Sigmoid colon (tissue), 6 donors: ENCODE measurements at regions not wholly inside any gene's neighbourhood (a gene's known extent, or its start where the extent isn't known, plus 50 kb on each side); places are given as distances from the start of the nearest gene placed in this dataset.
"Not testable (repeated sequence)": the region's sequence is repeated elsewhere in the genome, so short reads cannot be mapped to it uniquely, and the experiment has no call there.

Experiments used
- DNase-seq: peaks from one replicate; pipeline ENCODE4 v3.0.0-alpha.2; 2019
- H3K27ac ChIP-seq, 4 donors: fragments of 200-600 bp; sonication (generic); one replicate each; pipeline ENCODE4 v1.5.1; 2016 to 2019; ENCODE audit warnings: mild to moderate bottlenecking in 1 of 4
- H3K27me3 ChIP-seq, 3 donors: fragments of 200-600 bp; sonication (generic); one replicate each; pipeline ENCODE4 v1.5.1; 2019; ENCODE audit warnings: mild to moderate bottlenecking in 1 of 3
- H3K36me3 ChIP-seq, 4 donors: fragments of 200-600 bp; sonication (generic); one replicate each; pipeline ENCODE4 v1.5.1; 2016 to 2019
- H3K4me1 ChIP-seq, 4 donors: fragments of 200-600 bp; sonication (generic); one replicate each; pipeline ENCODE4 v1.5.1; 2017 to 2019
- H3K4me3 ChIP-seq, 4 donors: fragments of 200-600 bp; sonication (generic); one replicate each; pipeline ENCODE4 v1.5.1; 2017 to 2019; ENCODE audit warnings: mild to moderate bottlenecking in 2 of 4, moderate library complexity in 1 of 4
- H3K9me3 ChIP-seq, 4 donors: fragments of 200-600 bp in 3 of 4; sonication (generic) in 3 of 4; one replicate each; pipeline versions ENCODE4 v1.5.1 to v1.6.1; 2013 to 2019
- EP300 ChIP-seq, 4 donors: sonication (generic); formaldehyde crosslinking; IDR thresholded peaks; one replicate each; pipeline ENCODE4 v1.6.1; 2017; ENCODE audit warnings: antibody characterized with exemption in 4 of 4
- POLR2A ChIP-seq, 2 donors: fragments of 450-650 bp; IDR thresholded peaks; one replicate each; pipeline ENCODE4 v1.6.1; 2016; ENCODE audit warnings: antibody characterized with exemption in 2 of 2, mild to moderate bottlenecking in 2 of 2, moderate library complexity in 2 of 2
- POLR2AphosphoS5 ChIP-seq, 4 donors: sonication (generic); formaldehyde crosslinking; IDR thresholded peaks; one replicate each; pipeline ENCODE4 v1.6.1; 2017; ENCODE audit warnings: antibody characterized with exemption in 4 of 4
- WGBS, 2 donors: extraction: QIAGEN DNeasy Blood & Tissue Kit; methylation state at CpG; one replicate each; pipeline ENCODE4 v1.1.7; 2013; 5-methylcytosine and 5-hydroxymethylcytosine counted together
- intact Hi-C: fragments of 100-400 bp; cut with DNase I; formaldehyde crosslinking; loops from one replicate; pipeline ENCODE4 v1.15.1; 2023
- TF ChIP-seq, protein P1 (sequence below), 4 experiments: fragments of 450-650 bp in 3 of 4; fragments of 200-600 bp in 1 of 4; IDR thresholded peaks; one replicate each; pipeline ENCODE4 v1.5.1; 2016 to 2019; ENCODE audit warnings: antibody characterized with exemption in 4 of 4, mild to moderate bottlenecking in 3 of 4, moderate library complexity in 2 of 4
- donor health status: healthy with polysubstance abuse.
- donor health status: healthy.

DNA sequence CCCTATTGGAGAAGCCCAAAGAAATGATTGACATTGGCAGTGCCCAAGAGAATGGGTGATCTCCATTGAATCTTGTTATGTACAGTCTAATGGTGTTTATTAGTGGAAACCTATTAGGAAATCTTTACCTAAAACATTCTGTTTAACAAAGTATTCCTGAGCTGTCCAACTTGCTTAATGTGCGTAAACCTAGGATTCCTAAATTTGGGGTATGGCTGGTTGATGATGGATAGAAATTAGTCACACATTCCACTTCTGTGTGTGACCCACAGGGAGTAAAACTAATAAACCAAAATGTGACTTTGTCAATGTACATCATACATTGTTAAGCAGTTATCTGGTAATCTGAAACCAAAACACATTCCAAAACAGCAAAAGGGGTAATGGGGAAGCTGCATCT, 761.3 kb downstream of the FSCB start:
- H3K4me3 ChIP-seq = no peak overlapping the region
- DNase-seq = no peak
- WGBS, 2 donors = 93 to 96% methylated on average over 1 of the region's 1 CpG
- H3K27me3 ChIP-seq = no peaks in the 10 kb centered on the region
- TF ChIP-seq, protein P1, sequence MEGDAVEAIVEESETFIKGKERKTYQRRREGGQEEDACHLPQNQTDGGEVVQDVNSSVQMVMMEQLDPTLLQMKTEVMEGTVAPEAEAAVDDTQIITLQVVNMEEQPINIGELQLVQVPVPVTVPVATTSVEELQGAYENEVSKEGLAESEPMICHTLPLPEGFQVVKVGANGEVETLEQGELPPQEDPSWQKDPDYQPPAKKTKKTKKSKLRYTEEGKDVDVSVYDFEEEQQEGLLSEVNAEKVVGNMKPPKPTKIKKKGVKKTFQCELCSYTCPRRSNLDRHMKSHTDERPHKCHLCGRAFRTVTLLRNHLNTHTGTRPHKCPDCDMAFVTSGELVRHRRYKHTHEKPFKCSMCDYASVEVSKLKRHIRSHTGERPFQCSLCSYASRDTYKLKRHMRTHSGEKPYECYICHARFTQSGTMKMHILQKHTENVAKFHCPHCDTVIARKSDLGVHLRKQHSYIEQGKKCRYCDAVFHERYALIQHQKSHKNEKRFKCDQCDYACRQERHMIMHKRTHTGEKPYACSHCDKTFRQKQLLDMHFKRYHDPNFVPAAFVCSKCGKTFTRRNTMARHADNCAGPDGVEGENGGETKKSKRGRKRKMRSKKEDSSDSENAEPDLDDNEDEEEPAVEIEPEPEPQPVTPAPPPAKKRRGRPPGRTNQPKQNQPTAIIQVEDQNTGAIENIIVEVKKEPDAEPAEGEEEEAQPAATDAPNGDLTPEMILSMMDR (IDR thresholded peaks at IDR 0.05) = no peak
- TF ChIP-seq POLR2AphosphoS5 (IDR thresholded peaks at IDR 0.05) (no peak), EP300 (IDR thresholded peaks at IDR 0.05) (no peak), POLR2A (IDR thresholded peaks at IDR 0.05) (no peak)
- intact Hi-C loops = no loop called here
- no peaks in the 10 kb centered on the region for H3K4me1 ChIP-seq
- H3K27ac ChIP-seq = no peak overlapping the region
- no peaks in the 10 kb centered on the region for H3K9me3 ChIP-seq
- no peaks in the 10 kb centered on the region for H3K36me3 ChIP-seq

DNA sequence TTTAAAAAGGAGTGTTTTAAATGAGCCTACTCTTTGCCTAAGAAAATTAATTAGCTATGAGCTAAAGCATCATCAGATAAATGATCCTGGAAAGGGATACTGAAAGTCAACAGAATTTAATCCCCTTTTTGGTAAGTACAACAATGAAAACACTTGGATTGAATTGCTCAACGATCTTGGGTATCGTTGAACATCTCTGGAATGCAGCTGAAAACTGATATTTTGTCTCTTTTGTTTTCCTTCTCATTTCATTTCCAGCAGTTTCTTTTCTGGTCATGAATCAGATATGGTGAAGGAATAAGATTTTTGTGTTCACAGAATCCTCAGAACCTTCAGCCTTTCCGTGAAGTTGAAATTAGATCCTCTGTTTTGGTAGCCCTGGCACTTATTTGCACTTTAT, 771.2 kb downstream of the FSCB start:
- Histone ChIP-seq H3K4me3 (no peak overlapping the region), H3K27ac (no peak overlapping the region), H3K9me3 (no peaks in the 10 kb centered on the region), H3K36me3 (no peaks in the 10 kb centered on the region), H3K4me1 (no peaks in the 10 kb centered on the region), H3K27me3 (no peaks in the 10 kb centered on the region)
- no peak for DNase-seq
- intact Hi-C loops = no loop called here
- WGBS, 2 donors = 72 to 80% methylated on average over 3 of the region's 3 CpGs
- TF ChIP-seq, protein P1 (IDR thresholded peaks at IDR 0.05) = no peak
- TF ChIP-seq POLR2A (IDR thresholded peaks at IDR 0.05) (no peak), POLR2AphosphoS5 (IDR thresholded peaks at IDR 0.05) (no peak), EP300 (IDR thresholded peaks at IDR 0.05) (no peak)

DNA sequence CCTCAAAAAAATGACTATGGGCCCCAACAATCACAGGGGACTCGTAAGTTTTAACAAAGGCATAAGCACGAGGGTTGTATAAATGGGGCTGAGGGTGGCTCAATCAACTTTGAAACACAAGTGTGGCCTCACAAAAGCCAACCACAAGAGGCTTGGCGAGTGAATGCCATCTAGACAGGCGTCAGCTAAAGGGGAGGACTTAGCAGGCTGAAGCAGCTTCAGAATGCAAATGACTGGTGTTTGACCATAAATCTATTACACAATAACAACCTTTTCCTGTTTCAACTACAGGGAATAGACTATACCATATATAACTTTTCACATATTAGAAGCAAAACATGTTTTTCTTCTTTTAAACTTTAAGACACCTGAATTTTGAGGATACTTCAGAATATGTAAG, 777.9 kb downstream of the FSCB start:
- Histone ChIP-seq H3K4me1 (no peaks in the 10 kb centered on the region), H3K4me3 (no peak overlapping the region), H3K9me3 (no peaks in the 10 kb centered on the region), H3K36me3 (no peaks in the 10 kb centered on the region), H3K27me3 (no peaks in the 10 kb centered on the region), H3K27ac (no peak overlapping the region)
- TF ChIP-seq POLR2A (IDR thresholded peaks at IDR 0.05) (no peak), POLR2AphosphoS5 (IDR thresholded peaks at IDR 0.05) (no peak), EP300 (IDR thresholded peaks at IDR 0.05) (no peak)
- TF ChIP-seq, protein P1 (IDR thresholded peaks at IDR 0.05) = no peak
- DNase-seq = no peak
- intact Hi-C loops = no loop called here
- WGBS, 2 donors = 54 to 62% methylated on average over 4 of the region's 4 CpGs

DNA sequence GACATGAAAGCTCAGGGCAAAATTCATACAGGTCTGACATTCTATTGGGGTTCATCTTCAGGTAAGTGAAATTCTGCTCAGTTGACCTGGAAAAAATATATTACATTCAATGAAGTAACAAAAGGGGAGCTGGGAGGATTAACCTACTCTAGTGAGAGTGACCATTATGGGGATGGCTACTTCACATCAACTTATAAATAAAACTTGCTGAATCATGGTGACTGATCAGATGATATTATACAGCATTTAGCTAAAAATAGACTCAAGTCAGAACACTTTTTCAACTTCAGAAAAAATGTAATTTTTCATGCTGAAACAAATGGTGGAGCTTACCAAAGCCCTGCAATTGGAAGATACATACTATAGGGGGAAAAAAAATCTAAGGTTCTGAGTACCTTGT, 800.2 kb downstream of the FSCB start:
- Histone ChIP-seq H3K4me3 (no peak overlapping the region), H3K9me3 (no peaks in the 10 kb centered on the region), H3K4me1 (no peaks in the 10 kb centered on the region), H3K27ac (no peak overlapping the region), H3K27me3 (no peaks in the 10 kb centered on the region), H3K36me3 (no peaks in the 10 kb centered on the region)
- DNase-seq = no peak
- TF ChIP-seq POLR2A (IDR thresholded peaks at IDR 0.05) (no peak), EP300 (IDR thresholded peaks at IDR 0.05) (no peak), POLR2AphosphoS5 (IDR thresholded peaks at IDR 0.05) (no peak)
- TF ChIP-seq, protein P1 (IDR thresholded peaks at IDR 0.05) = no peak
- intact Hi-C loops = no loop called here

DNA sequence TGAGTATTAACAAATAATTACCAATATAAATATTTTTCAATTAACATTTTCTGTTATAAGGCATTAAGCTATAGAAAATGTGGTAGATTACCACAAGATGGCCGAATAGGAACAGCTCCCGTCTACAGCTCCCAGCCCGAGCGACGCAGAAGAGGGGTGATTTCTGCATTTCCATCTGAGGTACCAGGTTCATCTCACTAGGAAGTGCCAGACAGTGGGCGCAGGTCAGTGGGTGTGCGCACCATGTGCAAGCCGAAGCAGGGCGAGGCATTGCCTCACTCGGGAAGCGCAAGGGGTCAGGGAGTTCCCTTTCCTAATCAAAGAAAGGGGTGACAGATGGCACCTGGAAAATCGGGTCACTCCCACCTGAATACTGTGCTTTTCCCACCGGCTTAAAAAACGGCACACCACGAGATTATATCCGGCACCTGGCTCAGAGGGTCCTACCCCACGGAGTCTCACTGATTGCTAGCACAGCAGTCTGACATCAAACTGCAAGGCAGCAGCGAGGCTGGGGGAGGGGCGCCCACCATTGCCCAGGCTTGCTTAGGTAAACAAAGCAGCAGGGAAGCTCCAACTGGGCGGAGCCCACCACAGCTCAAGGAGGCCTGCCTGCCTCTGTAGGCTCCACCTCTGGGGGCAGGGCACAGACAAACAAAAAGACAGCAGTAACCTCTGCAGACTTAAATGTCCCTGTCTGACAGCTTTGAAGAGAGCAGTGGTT, 808.4 kb downstream of the FSCB start:
- H3K36me3 ChIP-seq, intact Hi-C loops, H3K27me3 ChIP-seq, H3K27ac ChIP-seq, H3K4me3 ChIP-seq, H3K9me3 ChIP-seq, DNase-seq, H3K4me1 ChIP-seq: not testable (repeated sequence)
- WGBS, 2 donors = 84 to 90% methylated on average over 20 of the region's 20 CpGs
